ENCODE measurements at regions not wholly inside any gene's neighbourhood (a gene's known extent, or its start where the extent isn't known, plus 50 kb on each side); places are given as distances from the start of the nearest gene placed in this dataset.

DNA sequence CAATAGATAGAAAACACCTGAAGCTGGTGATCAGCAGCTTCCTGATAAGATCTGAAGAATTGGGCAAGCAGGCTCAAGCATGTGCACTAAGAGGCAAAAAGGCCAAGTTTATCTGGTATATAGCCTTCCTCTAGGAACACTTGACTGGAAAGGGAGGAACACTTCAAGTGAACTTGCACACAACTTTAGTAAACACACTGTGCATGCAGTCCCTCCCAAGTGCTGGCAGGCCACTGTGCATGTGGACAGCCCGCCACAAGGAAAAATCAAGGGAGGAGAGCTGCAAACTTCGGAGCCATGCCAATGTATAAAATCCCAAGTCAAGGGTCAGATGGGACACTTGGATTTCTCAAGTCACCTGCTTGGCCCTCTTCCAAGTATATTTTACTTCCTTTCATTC lies 645.8 kb upstream of the NDST4 start:
- Mint-ChIP-seq H3K9me3 (peaks cover 5% of the 10 kb centered on the region), H3K36me3 (ENCODE audit: low read depth) (peaks cover 5% of the 10 kb centered on the region; the same call in 1 of the 3 replicates), H3K4me1 (peaks cover 10% of the 10 kb centered on the region; the same call in 2 of the 3 replicates), H3K27me3 (ENCODE audit: insufficient read depth, low read depth, poor library complexity) (peaks cover 2% of the 10 kb centered on the region), H3K27ac (no peak overlapping the region), H3K4me3 (no peak overlapping the region)
- Histone ChIP-seq H3K36me3 (ENCODE audit: insufficient read depth) (no peaks in the 10 kb centered on the region), H3K4me2 (no peak overlapping the region), H3K27ac (ENCODE audit: low read depth) (no peak overlapping the region), H3K9me2 (ENCODE audit: insufficient read depth) (no peaks in the 10 kb centered on the region), H3K4me3 (no peak overlapping the region), H3K4me1 (ENCODE audit: insufficient read depth) (no peaks in the 10 kb centered on the region), H3K27me3 (ENCODE audit: insufficient read depth) (no peaks in the 10 kb centered on the region), H2AFZ (0 out of 2 replicates have a peak overlapping the region, but pooled peaks have one; percentile 20), H3K79me2 (replicated peaks; ENCODE audit: insufficient read depth) (no peaks in the 10 kb centered on the region), H3F3A (replicated peaks; ENCODE audit: low read depth) (no peaks in the 10 kb centered on the region), H4K20me1 (replicated peaks; ENCODE audit: insufficient read depth) (no peaks in the 10 kb centered on the region)
- TF ChIP-seq NANOG (IDR thresholded peaks at IDR 0.05; ENCODE audit: borderline replicate concordance) (no peak), ZNF331 (CRISPR knock-in tag; IDR thresholded peaks at IDR 0.05; ENCODE audit: low read depth) (no peak), ZNF114 (CRISPR knock-in tag; IDR thresholded peaks at IDR 0.05) (no peak), CREB1 (CRISPR knock-in tag; IDR thresholded peaks at IDR 0.05; ENCODE audit: low read depth) (no peak), STAT1 (IDR thresholded peaks at IDR 0.05; ENCODE audit: unreplicated experiment) (no peak), POLR2AphosphoS5 (IDR thresholded peaks at IDR 0.05; ENCODE audit: low read depth) (no peak)
- TF ChIP-seq, protein P1, sequence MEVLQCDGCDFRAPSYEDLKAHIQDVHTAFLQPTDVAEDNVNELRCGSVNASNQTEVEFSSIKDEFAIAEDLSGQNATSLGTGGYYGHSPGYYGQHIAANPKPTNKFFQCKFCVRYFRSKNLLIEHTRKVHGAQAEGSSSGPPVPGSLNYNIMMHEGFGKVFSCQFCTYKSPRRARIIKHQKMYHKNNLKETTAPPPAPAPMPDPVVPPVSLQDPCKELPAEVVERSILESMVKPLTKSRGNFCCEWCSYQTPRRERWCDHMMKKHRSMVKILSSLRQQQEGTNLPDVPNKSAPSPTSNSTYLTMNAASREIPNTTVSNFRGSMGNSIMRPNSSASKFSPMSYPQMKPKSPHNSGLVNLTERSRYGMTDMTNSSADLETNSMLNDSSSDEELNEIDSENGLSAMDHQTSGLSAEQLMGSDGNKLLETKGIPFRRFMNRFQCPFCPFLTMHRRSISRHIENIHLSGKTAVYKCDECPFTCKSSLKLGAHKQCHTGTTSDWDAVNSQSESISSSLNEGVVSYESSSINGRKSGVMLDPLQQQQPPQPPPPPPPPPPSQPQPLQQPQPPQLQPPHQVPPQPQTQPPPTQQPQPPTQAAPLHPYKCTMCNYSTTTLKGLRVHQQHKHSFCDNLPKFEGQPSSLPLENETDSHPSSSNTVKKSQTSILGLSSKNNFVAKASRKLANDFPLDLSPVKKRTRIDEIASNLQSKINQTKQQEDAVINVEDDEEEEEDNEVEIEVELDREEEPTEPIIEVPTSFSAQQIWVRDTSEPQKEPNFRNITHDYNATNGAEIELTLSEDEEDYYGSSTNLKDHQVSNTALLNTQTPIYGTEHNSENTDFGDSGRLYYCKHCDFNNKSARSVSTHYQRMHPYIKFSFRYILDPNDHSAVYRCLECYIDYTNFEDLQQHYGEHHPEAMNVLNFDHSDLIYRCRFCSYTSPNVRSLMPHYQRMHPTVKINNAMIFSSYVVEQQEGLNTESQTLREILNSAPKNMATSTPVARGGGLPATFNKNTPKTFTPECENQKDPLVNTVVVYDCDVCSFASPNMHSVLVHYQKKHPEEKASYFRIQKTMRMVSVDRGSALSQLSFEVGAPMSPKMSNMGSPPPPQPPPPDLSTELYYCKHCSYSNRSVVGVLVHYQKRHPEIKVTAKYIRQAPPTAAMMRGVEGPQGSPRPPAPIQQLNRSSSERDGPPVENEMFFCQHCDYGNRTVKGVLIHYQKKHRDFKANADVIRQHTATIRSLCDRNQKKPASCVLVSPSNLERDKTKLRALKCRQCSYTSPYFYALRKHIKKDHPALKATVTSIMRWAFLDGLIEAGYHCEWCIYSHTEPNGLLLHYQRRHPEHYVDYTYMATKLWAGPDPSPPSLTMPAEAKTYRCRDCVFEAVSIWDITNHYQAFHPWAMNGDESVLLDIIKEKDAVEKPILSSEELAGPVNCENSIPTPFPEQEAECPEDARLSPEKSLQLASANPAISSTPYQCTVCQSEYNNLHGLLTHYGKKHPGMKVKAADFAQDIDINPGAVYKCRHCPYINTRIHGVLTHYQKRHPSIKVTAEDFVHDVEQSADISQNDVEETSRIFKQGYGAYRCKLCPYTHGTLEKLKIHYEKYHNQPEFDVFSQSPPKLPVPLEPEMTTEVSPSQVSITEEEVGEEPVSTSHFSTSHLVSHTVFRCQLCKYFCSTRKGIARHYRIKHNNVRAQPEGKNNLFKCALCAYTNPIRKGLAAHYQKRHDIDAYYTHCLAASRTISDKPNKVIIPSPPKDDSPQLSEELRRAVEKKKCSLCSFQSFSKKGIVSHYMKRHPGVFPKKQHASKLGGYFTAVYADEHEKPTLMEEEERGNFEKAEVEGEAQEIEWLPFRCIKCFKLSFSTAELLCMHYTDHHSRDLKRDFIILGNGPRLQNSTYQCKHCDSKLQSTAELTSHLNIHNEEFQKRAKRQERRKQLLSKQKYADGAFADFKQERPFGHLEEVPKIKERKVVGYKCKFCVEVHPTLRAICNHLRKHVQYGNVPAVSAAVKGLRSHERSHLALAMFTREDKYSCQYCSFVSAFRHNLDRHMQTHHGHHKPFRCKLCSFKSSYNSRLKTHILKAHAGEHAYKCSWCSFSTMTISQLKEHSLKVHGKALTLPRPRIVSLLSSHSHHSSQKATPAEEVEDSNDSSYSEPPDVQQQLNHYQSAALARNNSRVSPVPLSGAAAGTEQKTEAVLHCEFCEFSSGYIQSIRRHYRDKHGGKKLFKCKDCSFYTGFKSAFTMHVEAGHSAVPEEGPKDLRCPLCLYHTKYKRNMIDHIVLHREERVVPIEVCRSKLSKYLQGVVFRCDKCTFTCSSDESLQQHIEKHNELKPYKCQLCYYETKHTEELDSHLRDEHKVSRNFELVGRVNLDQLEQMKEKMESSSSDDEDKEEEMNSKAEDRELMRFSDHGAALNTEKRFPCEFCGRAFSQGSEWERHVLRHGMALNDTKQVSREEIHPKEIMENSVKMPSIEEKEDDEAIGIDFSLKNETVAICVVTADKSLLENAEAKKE (CRISPR knock-in tag; IDR thresholded peaks at IDR 0.05), result no peak
- TF ChIP-seq, protein P2, sequence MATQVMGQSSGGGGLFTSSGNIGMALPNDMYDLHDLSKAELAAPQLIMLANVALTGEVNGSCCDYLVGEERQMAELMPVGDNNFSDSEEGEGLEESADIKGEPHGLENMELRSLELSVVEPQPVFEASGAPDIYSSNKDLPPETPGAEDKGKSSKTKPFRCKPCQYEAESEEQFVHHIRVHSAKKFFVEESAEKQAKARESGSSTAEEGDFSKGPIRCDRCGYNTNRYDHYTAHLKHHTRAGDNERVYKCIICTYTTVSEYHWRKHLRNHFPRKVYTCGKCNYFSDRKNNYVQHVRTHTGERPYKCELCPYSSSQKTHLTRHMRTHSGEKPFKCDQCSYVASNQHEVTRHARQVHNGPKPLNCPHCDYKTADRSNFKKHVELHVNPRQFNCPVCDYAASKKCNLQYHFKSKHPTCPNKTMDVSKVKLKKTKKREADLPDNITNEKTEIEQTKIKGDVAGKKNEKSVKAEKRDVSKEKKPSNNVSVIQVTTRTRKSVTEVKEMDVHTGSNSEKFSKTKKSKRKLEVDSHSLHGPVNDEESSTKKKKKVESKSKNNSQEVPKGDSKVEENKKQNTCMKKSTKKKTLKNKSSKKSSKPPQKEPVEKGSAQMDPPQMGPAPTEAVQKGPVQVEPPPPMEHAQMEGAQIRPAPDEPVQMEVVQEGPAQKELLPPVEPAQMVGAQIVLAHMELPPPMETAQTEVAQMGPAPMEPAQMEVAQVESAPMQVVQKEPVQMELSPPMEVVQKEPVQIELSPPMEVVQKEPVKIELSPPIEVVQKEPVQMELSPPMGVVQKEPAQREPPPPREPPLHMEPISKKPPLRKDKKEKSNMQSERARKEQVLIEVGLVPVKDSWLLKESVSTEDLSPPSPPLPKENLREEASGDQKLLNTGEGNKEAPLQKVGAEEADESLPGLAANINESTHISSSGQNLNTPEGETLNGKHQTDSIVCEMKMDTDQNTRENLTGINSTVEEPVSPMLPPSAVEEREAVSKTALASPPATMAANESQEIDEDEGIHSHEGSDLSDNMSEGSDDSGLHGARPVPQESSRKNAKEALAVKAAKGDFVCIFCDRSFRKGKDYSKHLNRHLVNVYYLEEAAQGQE (IDR thresholded peaks at IDR 0.05; ENCODE audit: unreplicated experiment), result no peak
- ATAC-seq (no peak), DNase-seq (ENCODE audit: low spot score) (no peak)

Data from GM23338 (cell line).